Gastrocnemius medialis (tissue), 4 donors: ENCODE measurements at regions not wholly inside any gene's neighbourhood (a gene's known extent, or its start where the extent isn't known, plus 50 kb on each side); places are given as distances from the start of the nearest gene placed in this dataset.

ENCODE experiments used
- POLR2A ChIP-seq, 2 donors: fragments of 450-650 bp; IDR thresholded peaks; one replicate each; pipeline ENCODE4 v1.6.1; 2017; ENCODE audit warnings: antibody characterized with exemption in 2 of 2, mild to moderate bottlenecking in 2 of 2, moderate library complexity in 2 of 2
- TF ChIP-seq, protein P1 (sequence below), 5 experiments: fragments of 450-650 bp in 3 of 5; fragments of 200-600 bp in 2 of 5; sonication (generic) in 2 of 5; IDR thresholded peaks in 4 of 5; conservative IDR thresholded peaks in 1 of 5; 1 replicate in 4 of 5; 2 replicates in 1 of 5; pipeline ENCODE4 v1.5.1; 2016 to 2019; ENCODE audit warnings: antibody characterized with exemption in 5 of 5, mild to moderate bottlenecking in 3 of 5, moderate library complexity in 3 of 5

DNA sequence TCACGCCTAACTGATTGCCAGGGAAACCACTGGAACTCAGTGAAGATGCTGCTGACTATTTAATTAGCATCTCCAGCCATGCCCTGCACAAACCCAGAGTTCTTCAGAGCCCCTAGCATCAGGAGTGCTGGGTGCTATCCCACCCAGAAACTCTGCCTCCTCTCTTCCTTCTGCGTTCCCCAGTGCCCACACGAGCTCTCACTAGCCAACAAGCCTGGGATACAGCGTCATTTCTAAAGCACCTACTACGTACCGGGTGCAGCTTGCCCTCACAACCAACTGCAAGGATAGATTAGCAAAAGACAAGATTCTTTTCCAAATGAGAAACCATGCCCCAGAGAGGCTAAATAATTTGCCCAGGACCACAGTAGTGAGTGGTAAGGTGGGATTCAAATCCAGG is 105.2 kb upstream of the FOXP4 start:
- TF ChIP-seq, protein P1, sequence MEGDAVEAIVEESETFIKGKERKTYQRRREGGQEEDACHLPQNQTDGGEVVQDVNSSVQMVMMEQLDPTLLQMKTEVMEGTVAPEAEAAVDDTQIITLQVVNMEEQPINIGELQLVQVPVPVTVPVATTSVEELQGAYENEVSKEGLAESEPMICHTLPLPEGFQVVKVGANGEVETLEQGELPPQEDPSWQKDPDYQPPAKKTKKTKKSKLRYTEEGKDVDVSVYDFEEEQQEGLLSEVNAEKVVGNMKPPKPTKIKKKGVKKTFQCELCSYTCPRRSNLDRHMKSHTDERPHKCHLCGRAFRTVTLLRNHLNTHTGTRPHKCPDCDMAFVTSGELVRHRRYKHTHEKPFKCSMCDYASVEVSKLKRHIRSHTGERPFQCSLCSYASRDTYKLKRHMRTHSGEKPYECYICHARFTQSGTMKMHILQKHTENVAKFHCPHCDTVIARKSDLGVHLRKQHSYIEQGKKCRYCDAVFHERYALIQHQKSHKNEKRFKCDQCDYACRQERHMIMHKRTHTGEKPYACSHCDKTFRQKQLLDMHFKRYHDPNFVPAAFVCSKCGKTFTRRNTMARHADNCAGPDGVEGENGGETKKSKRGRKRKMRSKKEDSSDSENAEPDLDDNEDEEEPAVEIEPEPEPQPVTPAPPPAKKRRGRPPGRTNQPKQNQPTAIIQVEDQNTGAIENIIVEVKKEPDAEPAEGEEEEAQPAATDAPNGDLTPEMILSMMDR (IDR thresholded peaks at IDR 0.05 in 4 of 5, conservative IDR thresholded peaks at IDR 0.05 in 1 of 5), result no peak
- no peak for TF ChIP-seq POLR2A (IDR thresholded peaks at IDR 0.05)
